HK-2 (cell line): ENCODE measurements at regions not wholly inside any gene's neighbourhood (a gene's known extent, or its start where the extent isn't known, plus 50 kb on each side); places are given as distances from the start of the nearest gene placed in this dataset.
"Not testable (repeated sequence)": the region's sequence is repeated elsewhere in the genome, so short reads cannot be mapped to it uniquely, and the experiment has no call there.

ENCODE experiments used
- DNase-seq: peaks from one replicate; pipeline ENCODE4 v3.0.0-alpha.2; 2018; ENCODE audit not compliant: unreplicated experiment

DNA sequence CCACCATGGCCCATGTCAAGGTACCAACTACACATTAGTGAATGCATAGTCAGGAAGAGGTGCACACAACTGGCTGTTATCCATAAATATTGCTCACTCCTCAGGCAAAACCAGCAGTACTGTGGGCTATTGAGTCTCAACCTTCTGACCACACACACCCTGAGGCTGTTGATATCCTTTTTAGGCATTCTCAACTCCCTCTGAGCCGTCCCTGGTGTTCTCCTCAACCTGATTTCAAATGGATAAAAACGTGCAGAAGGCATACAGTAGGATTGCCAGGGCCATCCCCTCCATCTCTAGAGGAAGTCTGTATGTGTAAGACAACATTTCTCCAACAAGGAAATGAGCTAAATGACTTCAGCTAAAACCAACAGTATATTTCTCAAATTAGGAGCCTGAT is 98.7 kb upstream of the KLHL13 start:
- DNase-seq, result peak; percentile 3

DNA sequence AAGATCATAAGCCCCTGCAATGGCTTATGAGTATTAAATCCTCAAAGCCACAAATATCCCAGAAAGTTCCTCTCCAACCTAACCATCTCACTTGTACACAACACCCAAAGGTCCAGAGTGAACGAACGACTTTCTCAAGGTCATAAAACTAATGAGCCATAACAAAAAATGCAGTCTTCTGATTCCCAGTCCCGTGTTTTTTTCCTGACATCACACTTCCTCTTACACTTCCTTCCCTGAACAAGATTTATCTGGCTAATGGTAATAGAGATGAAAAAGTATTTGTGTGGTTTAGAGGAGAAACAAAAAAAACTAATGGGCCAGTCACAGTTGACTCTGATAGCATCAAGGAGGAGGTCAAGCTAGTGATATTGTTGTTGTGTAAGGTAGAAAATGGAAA is 99.5 kb upstream of the KLHL13 start:
- DNase-seq, result no peak

DNA sequence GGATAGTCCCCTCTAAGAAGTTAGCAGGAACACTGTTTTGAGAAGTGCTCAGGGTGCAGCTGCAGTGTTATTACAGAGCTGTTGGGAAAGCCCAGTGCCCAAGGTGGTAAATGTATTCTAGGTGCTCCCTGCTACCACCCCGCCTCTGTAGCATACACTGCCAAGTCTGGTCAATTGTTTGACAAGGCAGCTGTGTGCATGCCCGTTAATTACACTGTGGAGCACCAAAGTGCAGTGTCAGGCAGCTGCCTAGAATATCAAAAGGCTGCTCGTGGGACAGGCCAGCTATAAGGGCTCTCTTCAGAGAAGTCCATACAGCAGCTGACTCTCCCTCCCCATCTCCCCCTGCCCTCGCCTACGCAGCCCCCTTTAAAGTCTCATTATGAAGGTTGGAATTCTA is 99.9 kb upstream of the KLHL13 start:
- peak; percentile 20 for DNase-seq

DNA sequence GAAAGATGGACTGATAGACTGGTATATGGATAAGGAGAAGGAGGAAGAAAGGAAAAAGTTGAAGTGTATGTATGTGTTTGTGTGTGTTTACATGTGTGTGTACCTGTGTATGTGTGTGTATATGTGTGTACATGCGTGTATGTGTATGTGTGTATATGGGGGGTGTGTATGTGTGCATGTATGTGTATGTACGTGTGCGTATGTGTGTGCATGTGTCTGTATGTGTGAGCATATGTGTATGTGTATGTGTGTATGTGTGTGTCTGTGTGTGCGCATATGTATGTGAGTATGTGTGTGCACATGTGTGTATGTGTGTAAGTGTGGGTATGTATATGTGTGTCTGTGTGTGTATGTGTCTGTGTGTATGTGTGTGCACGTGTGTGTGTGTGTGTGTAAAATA is 101.5 kb upstream of the KLHL13 start:
- DNase-seq, result no peak

DNA sequence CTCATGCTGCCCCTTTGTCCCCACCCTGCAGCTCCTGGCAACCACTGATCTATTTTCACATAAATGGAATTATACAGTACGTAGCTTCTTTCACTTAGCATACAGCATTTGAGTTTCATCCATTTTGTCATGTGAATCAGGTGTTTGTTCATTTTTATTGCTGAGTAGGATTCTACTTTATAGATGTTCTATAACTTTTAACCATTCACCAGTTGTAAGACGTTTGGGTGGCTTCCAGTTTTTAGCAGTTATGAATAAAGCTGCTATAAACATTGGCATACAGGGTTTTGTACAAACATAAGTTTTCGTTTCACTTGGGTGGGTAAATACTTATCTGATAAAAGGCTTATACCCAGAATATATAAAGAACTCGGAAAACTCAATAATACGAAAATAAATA is 102.3 kb upstream of the KLHL13 start:
- DNase-seq, result no peak

DNA sequence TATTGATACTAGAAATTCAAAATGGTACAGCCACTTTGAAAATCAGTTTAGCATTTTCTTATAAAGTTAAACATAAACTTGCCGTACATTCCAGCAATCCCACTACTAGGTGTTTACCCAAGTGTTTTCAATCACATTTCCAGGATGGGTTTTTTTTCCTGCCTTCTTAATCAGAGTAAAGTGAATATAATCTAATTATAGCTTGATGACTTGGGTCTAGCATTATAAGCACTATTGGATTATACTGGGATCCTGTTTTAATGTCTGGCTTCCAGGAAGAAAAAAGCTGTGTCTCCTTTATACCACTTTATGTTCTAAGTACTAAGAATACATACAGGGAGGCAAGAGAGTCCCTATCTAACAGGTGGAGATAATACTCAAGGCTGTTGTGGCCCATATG is 103.3 kb upstream of the KLHL13 start:
- DNase-seq, result no peak

DNA sequence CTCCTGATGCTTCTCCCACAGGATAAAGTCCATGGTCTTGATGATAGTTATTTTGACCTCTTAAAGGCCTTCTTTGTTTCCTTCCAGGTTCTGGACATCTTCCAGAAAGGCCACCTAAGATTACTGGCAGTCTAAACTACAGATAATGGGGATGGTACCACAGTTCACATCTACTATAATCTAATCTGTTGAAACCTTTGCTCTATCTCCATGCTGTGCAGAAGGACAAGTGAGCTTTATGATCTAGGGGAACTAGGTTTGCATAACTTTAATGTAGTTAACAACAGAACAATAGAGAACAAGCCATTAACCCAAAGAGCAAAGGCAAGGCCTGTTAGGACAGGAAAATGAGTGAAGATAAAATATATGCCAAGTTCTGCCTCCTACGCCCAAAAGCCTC is 103.9 kb upstream of the KLHL13 start:
- DNase-seq, result no peak

DNA sequence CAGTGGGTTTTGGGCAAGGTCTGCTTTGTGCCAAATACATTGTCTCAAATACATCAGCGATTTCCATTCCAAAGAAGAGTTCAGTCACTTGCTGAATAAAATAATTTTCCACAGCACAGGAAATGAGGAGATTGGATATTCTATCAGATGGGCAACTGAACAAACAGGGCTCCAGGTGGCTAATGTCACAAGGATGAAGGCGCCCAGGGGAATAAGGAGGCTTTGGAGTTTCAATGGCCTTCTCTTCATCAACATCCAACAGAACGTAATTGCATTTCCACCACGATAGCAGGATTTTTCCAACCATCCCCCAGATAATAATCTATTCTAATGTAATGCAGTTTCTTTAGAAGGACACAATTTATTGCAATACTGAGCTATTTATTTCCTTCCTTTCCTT is 104.7 kb upstream of the KLHL13 start:
- DNase-seq, result no peak

DNA sequence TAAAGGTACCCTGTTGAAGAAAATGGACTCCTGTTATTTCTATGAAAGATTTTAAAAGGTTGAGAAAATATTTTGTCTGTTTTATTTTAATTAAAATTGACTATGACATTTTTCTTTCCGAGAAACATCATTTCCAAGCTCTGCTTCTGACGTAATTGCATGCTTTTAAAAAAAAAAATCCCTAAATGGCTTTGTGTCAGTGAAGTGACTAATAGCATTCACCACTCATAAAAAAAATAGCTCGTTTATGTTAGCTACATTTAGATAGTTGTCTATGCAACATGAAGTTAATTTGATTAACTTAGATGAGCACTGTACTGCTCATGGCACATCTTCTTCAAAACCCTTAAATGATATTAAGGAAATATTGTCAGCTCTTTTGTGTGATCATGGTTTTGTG is 105.1 kb upstream of the KLHL13 start:
- DNase-seq, result no peak

DNA sequence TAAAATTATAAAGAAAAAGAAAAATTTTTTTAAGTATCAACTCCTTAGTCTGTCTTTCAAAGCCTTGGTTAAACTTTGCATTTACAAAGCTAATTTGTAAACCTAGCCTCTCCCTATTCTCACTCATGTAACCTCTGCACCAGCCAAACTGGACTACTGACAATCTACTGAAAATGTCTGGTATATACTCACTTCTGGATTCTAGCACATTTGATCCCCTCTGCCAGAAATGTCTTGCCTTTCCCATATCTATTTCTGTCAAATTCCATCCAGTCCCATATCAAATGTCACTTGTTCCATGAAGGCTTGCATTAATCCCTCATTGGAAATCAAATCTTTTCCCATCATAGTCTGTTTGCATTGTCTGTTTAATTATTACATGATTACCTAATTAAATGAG is 105.8 kb upstream of the KLHL13 start:
- no peak for DNase-seq

DNA sequence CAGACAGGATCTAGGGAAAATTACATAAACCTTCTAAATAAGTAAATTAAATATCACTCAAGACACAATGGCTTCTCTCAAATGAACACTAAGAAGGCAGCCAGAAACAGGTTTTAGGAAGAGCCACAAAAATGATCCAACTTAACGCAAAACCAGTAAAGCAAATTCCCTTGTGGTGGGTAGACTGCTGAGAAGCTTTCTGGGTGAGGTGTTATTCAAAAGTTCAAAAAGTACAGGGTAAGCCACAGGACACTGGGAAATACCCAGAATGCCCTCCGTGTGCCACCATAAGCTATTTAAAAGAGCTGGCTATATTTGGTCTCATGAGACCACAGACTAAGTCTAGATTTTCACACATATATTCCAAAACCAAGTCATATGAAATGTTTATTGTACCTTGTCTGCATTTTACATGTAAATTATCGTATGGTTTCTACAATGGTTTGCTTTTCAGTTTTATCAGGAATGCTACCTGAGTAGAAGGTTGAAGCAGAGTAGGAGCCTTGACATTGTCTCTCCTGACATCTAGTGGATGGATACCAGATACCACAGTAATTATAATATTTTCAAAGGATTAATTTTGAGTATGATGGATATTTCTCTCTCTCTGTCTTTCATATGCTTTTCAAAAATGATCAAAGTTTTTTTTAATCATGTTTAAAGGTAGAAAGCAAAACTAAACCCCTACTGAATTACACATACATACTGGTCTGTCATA is 109.3 kb upstream of the KLHL13 start:
- DNase-seq, result peak; percentile 15

DNA sequence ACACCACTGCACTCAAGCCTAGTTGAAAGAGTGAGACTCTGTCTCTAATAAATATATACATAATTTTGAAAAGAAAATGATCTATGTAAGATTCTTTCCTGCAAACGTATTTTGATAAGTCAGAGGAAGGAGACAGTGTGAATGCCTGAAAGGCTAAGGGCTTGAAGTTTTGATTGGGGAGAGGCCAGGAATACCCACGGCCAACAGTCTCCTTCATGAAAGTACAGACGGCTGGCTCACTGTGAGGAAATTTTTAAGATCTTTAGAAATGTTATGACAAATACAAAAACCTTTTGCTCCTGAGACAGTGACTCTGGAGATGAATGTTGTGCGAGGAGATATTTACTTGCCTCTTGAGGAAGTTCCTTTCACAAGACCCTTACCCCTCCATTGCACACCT is 111.4 kb upstream of the KLHL13 start:
- DNase-seq, result no peak

DNA sequence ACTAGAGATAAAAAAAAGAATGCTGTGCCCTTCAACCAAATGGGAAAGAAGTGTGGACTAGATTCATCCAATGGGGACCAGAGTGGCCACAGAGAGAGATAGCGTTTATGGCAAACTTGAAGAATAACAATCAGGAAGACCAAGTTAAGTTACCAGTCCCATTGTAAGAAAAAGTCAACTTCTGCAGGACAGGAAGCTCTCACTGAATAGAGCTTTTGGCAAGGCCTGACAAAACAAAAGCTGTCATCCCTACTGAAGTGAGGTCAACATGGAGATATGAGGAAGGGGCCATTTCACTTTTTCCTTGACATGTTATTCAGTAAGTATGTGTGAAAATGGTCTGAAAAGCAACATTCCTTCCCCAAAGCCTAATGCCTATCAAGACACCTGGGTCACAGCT is 111.8 kb upstream of the KLHL13 start:
- DNase-seq, result no peak

DNA sequence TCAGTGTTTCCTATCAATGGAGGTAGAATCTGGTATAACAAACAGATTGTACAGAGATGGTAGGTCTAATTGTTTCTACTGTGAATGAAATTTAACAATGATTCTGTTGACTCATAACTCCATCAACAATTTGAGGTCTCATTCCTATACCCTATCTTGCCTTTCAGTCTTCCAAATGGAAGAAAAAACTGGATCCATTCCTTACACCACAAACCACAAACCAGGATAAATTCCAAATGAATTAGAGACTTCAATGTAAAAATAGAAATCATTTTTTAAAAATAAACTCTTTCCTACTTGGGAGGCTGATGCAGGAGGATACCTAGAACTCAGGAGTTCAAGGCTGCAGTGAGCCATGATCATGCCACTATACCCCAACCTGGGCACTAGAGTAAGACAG is 114.4 kb upstream of the WDR44 start:
- DNase-seq, result no peak

DNA sequence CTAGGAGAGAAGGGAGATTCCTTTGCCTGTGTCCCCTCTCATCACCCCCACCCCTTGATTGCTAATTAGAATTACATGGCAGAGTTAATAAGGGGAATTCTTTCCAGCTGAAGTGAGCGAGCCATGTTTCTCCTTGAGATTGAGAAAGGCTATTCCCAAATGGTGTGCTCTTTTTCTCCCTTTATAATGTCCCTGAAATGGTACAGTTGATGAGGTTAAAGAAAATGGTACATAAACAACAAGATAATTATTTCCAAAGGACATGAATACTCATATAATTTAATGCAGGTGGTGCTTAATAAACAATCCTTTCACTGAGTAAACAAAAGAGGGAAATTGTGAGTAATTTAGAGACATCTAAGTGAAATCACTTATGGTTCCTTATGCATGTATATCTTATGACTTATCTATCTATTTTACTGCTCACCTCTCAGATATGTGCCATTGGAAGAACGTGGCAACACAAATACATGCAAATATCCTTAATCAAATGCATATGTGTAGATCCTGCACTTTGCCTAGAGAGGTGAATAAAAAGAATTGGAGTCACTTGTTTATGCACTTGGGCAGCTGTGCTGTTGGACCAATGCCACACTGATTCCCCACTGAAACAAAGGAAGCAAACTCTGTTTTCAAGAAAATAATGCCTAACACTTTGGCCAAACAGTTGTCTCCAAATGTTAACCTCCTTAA is 106.6 kb upstream of the WDR44 start:
- DNase-seq, result no peak

DNA sequence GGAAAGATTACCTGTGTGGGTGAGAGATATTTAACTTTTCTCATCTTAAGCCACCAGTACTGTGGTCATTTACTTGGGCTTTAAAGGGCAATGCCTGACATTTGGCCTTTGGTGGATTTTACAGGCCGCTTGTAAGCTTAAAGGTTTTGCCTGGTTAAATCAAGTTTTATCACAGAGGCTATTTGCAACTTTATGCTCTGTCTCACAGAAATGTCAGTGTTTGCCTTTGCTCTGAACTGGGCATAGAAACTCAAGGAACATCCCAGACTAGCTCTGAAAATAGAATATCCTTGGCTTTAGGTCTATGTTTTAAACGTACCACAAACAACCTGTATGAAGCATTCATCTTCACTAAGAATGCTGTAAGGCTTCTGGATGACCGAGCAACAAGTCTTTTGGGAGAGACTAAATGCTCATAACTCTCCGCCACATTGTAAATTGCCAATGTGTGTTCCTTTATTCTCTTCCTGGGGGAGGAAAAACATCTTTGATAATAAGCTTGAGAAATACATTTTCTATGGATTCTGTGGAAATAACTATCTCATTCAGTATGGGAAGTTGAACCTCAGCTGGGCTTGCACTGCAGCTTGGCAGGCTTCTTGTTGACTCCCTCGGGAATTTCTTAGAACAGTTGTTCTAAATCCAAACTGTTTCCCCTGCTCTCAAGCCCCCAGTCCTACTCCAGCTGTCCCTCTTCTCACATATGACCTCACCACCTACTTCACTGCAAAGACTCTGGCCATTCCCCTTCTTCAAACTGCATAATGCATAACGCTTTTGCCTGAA is 105.8 kb upstream of the WDR44 start:
- DNase-seq, result no peak

DNA sequence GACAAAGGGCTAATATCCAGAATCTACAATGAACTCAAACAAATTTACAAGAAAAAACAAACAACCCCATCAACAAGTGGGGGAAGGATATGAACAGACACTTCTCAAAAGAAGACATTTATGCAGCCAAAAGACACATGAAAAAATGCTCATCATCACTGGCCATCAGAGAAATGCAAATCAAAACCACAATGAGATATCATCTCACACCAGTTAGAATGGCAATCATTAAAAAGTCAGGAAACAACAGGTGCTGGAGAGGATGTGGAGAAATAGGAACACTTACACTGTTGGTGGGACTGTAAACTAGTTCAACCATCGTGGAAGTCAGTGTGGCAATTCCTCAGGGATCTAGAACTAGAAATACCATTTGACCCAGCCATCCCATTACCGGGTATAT is 98.9 kb upstream of the WDR44 start:
- not testable (repeated sequence) for DNase-seq

DNA sequence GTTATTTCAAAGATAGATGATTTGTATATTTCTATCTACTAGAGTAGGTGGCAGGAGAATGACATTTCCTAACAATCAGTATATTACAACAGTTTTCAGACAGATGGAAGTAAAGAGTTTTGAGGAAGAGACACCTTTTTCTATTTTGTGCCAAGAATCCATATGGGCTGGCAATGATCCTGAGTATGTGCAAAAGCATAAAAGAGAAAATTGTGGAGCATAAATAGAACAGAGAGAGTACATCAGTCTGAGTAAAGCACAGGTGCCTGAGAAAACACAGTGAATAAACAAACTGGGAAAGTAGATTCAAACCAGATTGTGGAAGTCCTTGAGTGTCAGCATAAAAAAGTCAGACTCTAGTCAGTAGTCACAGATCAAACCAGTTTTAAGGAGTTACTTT is 96.8 kb upstream of the WDR44 start:
- DNase-seq, result no peak

DNA sequence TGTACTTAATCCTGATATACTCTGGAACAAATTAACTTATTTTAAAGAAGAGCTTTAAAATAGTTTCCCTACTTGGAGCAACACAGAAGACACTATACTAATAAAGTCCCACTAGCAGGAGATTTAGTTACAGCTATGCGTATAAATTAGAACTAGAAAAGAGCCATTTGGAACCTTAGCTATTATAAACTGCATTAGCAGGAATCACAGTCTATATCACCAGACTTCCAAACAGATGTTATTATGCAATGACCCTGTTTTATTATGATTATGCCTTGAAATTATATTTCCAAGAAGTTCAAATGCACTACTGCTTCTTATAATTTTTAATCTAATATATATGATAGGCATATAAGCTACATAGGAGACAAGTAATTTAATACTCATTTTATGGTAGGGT is 95.5 kb upstream of the WDR44 start:
- DNase-seq, result no peak

DNA sequence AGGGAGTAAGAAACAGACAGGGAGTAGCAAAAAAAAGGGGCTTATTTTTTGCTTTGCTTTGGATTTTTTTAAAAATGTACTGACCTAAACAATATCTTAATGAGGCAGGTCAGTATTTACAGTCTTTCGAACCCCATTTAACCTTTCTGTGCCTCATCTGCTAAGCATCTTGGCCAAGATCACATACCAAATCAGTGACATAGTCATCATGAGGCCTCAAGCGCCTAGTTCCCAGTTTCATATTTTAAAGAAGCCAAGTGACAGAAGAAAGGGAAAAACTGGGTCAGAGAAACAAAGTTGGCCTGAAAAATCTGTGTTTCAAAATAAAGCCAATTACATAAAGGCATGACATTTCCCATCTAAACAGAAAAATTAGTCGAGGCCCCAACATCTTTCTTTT is 94.6 kb upstream of the WDR44 start:
- no peak for DNase-seq

DNA sequence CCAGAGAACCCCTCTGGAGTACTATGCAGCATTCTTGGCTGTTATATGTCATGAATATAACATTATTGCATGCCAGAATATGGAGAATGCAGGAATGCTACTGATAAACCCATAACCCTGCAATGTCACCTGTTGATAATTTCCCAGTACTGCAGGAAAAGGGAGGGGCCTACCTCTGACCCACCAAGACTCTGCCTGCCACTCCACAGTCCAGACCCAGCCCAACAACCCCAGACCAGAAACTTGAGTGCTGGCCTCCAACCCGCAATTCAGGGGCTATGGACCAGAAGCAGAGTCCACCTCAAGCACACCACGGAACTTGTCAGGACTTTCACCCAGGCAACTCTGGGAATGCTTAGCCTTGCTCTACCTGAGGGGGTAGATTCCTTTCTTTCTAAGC is 92.9 kb upstream of the WDR44 start:
- DNase-seq, result no peak

DNA sequence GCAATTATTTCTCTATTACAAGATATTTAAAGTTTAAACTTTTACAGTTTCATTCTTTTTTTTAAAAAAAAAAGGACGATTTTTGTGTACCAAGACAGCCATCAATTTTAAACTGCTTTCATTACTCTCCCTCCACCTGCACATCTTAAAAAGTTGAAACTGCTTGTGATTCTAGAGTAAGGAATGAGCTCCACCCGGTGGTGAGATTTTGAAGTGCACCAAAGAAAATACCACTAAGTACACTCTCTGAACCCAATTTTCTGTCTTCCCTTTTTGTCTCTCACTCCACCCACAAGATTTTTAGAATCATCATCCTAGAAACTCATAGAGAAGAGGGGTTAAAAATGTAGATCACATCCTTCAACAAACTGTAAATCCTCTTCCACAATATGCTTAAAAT is 91.3 kb upstream of the WDR44 start:
- peak; percentile 17 for DNase-seq

DNA sequence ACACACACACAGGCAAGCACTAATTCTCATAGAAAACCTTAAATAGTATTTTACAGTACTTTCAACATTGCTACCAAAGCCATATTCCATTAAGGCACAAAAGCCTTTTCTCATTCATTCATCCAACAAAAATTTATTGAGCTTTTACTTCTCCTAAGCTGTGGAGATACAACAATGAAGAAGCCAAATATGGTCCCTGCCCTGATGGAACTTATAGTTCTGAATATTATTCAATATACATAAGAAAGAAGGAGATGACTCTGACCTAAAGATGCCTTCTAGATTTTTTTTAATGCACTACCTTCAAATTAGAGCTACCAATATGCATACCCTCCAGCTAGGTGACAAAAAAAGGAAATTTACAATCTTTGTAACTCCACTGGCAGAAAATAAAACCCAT is 90.0 kb upstream of the WDR44 start:
- DNase-seq, result no peak
